OCI-LY7 (cell line): ENCODE measurements at regions not wholly inside any gene's neighbourhood (a gene's known extent, or its start where the extent isn't known, plus 50 kb on each side); places are given as distances from the start of the nearest gene placed in this dataset.

Experiments
- BruUV-seq: library from RNA; stranded (reverse); fragments of 400-500 nt; replicated peaks from 2 replicates; lab custom pipeline; 2021; lab: Mats Ljungman, UMichigan
- CTCF ChIA-PET: fragments of 300-600 bp; sonication (Branson Sonifier 250); formaldehyde crosslinking; loops from one replicate; lab custom pipeline; 2022; ENCODE audit warnings: antibody characterized with exemption; ENCODE audit not compliant: unreplicated experiment; lab: Charles Lee
- POLR2A ChIA-PET: fragments of 300-600 bp; sonication (Branson Sonifier 250); formaldehyde crosslinking; loops from one replicate; lab custom pipeline; 2022; ENCODE audit warnings: antibody characterized with exemption; lab: Charles Lee
- DNase-seq: peaks from one replicate; pipeline ENCODE4 v3.0.0-alpha.2; 2015; ENCODE audit warnings: low spot score
- H2AFZ ChIP-seq: fragments of 200-600 bp; sonication (generic), shearing (Covaris generic); 2 replicates; pipeline ENCODE4 v1.6.1; 2014; ENCODE audit warnings: mild to moderate bottlenecking, antibody characterized with exemption, low read length, moderate library complexity
- H3K27ac ChIP-seq: fragments of 200-600 bp; sonication (generic); 2 replicates; pipeline ENCODE4 v1.5.1; 2014; ENCODE audit warnings: mixed run types, low read depth, mild to moderate bottlenecking, moderate library complexity, low read length, inconsistent platforms; ENCODE audit not compliant: poor library complexity, severe bottlenecking
- H3K36me3 ChIP-seq: fragments of 200-600 bp; sonication (generic); 2 replicates; pipeline ENCODE4 v1.6.1; 2014; ENCODE audit warnings: mild to moderate bottlenecking, antibody characterized with exemption, low read length, moderate library complexity, mixed read lengths; ENCODE audit not compliant: insufficient read depth
- H3K4me1 ChIP-seq: fragments of 200-600 bp; sonication (generic); 2 replicates; pipeline ENCODE4 v1.5.1; 2014; ENCODE audit warnings: mild to moderate bottlenecking, low read length; ENCODE audit not compliant: insufficient read depth, poor library complexity, severe bottlenecking
- H3K4me2 ChIP-seq: fragments of 200-600 bp; sonication (generic); 2 replicates; pipeline ENCODE4 v1.6.1; 2014; ENCODE audit warnings: mild to moderate bottlenecking, low read length
- H3K4me3 ChIP-seq: fragments of 200-600 bp; sonication (generic); 2 replicates; pipeline ENCODE4 v1.5.1; 2014; ENCODE audit warnings: mild to moderate bottlenecking, low read depth, low read length; ENCODE audit not compliant: poor library complexity, severe bottlenecking
- H3K79me2 ChIP-seq: fragments of 200-600 bp; sonication (generic); 2 replicates; pipeline ENCODE4 v1.6.1; 2016; ENCODE audit warnings: low read depth, mild to moderate bottlenecking, low read length, moderate library complexity, mixed read lengths; ENCODE audit not compliant: insufficient read depth
- H3K9me2 ChIP-seq: fragments of 200-600 bp; sonication (generic); 2 replicates; pipeline ENCODE4 v1.6.1; 2016; ENCODE audit warnings: mild to moderate bottlenecking, low read length, mixed read lengths; ENCODE audit not compliant: insufficient read depth
- H3K9me3 ChIP-seq: fragments of 200-600 bp; sonication (generic); 2 replicates; pipeline ENCODE4 v1.6.1; 2014; ENCODE audit warnings: mild to moderate bottlenecking, mixed run types, low read length, mixed read lengths
- H4K20me1 ChIP-seq: fragments of 200-600 bp; sonication (generic); 2 replicates; pipeline ENCODE4 v1.6.1; 2014; ENCODE audit warnings: mild to moderate bottlenecking, antibody characterized with exemption, low read length, moderate library complexity, mixed read lengths; ENCODE audit not compliant: insufficient read depth
- EZH2phosphoT487 ChIP-seq: fragments of 200-600 bp; sonication (generic); IDR thresholded peaks from 2 replicates; pipeline ENCODE4 v1.6.1; 2018; ENCODE audit warnings: low read depth, borderline replicate concordance, mild to moderate bottlenecking, mixed run types, antibody characterized with exemption, low read length, moderate library complexity, mixed read lengths
- intact Hi-C: fragments of 100-400 bp; cut with micrococcal nuclease; formaldehyde crosslinking; loops from one replicate; pipeline ENCODE4 v1.10.0; 2022; ENCODE audit not compliant: unreplicated experiment
- TF ChIP-seq, protein P1 (sequence below): fragments of 200-600 bp; sonication (generic); conservative IDR thresholded peaks from 2 replicates; pipeline ENCODE4 v1.5.1; 2014; ENCODE audit warnings: mild to moderate bottlenecking, antibody characterized with exemption, low read length, moderate library complexity, mixed read lengths

DNA sequence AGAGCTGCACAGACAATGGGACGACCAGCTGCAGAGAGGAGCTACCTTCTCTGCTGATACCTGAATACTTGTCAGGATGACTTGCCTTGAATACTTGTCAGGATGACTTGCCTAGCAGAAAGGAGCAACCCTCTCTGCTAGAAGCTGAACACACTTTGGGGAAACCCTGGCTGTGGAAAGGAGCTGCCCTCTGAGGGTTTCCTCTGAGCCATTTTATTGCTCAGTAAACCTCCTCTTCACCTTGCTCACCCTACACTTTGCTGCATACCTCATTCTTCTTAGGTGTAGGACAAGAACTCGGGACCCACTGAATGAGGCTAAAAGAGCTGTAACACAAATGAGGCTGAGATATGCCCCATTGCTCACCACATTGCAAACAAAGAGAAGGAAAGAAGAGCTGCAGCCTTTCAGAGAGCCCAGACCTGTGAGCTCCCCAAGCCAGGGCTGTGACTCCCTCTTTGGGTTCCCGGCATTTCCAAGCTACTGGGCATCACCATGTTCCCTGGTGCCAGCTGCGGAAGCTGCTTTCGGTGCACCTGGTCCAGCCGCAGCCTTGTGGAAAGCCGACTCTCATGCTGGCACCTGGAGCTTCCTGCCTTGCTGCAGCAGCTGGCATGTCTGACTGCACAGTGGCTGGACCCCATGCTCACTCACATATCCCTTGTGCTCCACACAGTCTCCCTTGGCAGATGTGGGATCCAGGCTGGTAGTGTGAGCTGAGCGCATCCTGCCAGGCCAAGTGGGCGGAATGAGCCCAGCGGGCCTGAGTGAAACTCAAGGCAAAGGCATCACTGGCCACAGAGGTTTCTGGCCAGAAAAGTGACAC is 106.7 kb upstream of the AHI1 start:
- no peak for TF ChIP-seq EZH2phosphoT487
- TF ChIP-seq, protein P1, sequence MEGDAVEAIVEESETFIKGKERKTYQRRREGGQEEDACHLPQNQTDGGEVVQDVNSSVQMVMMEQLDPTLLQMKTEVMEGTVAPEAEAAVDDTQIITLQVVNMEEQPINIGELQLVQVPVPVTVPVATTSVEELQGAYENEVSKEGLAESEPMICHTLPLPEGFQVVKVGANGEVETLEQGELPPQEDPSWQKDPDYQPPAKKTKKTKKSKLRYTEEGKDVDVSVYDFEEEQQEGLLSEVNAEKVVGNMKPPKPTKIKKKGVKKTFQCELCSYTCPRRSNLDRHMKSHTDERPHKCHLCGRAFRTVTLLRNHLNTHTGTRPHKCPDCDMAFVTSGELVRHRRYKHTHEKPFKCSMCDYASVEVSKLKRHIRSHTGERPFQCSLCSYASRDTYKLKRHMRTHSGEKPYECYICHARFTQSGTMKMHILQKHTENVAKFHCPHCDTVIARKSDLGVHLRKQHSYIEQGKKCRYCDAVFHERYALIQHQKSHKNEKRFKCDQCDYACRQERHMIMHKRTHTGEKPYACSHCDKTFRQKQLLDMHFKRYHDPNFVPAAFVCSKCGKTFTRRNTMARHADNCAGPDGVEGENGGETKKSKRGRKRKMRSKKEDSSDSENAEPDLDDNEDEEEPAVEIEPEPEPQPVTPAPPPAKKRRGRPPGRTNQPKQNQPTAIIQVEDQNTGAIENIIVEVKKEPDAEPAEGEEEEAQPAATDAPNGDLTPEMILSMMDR: no peak
- Histone ChIP-seq H3K27ac (no peak overlapping the region), H2AFZ (no peak overlapping the region), H3K79me2 (no peaks in the 10 kb centered on the region), H4K20me1 (no peaks in the 10 kb centered on the region), H3K9me2 (no peaks in the 10 kb centered on the region), H3K36me3 (no peaks in the 10 kb centered on the region), H3K9me3 (no peaks in the 10 kb centered on the region), H3K4me3 (no peak overlapping the region), H3K4me1 (no peaks in the 10 kb centered on the region), H3K4me2 (no peak overlapping the region)
- intact Hi-C loops: no loop called here
- ChIA-PET CTCF (no interaction called here), POLR2A (no interaction called here)
- no TSS peak for BruUV-seq
- DNase-seq: no peak

DNA sequence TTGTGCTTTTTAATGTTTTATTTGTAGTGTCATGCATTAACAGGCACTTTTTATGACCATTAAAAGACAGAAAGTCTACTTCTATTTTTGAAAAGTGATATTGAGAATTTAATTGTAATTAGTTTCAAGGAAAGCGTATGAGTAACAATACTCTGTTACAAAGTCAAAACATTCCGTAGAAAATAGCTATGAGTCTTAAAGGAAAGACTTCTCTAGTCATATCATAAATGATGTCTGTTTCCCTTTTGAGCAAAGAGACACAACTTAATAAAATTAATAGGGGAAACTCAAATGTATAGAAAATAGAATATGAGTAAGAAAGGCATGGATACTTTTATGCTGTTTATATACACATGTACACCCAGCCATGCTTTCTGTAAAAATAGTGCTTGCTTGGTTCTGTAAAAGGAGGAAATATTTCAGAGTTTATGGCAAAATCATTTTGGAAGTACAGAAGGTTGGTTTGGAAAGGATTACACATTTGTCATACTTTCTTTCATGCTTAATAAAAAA is 107.8 kb upstream of the AHI1 start:
- intact Hi-C loops: no loop called here
- no peak overlapping the region for H2AFZ ChIP-seq
- TF ChIP-seq EZH2phosphoT487: no peak
- TF ChIP-seq, protein P1: no peak
- H3K79me2 ChIP-seq: no peaks in the 10 kb centered on the region
- H3K4me2 ChIP-seq: no peak overlapping the region
- no peak overlapping the region for H3K27ac ChIP-seq
- H3K9me3 ChIP-seq: no peaks in the 10 kb centered on the region
- no peaks in the 10 kb centered on the region for H3K4me1 ChIP-seq
- BruUV-seq: no TSS peak
- H4K20me1 ChIP-seq: no peaks in the 10 kb centered on the region
- no peak overlapping the region for H3K4me3 ChIP-seq
- H3K36me3 ChIP-seq: no peaks in the 10 kb centered on the region
- POLR2A ChIA-PET: no interaction called here
- H3K9me2 ChIP-seq: no peaks in the 10 kb centered on the region
- DNase-seq: no peak
- CTCF ChIA-PET: no interaction called here

DNA sequence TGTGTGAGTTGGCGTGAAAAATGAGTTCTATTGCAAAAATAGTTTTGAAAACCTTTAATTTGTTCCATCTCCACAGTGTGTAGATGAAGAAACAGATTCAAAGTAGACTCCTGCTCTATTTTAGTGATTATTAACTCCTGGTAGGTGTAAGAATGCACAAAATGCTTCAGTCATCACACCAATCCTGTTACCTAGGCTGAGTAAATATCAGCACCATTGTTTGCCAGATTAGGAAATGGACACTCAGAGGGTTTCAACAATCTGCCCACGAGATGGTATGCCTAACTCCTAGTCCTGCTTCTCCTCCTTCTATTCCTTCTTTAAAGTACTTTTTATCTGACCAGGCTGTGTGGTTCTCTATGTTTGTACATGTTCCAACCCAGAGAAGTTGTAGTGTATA is 108.9 kb upstream of the AHI1 start:
- no TSS peak for BruUV-seq
- CTCF ChIA-PET: no interaction called here
- H3K36me3 ChIP-seq: no peaks in the 10 kb centered on the region
- no peak for DNase-seq
- no peaks in the 10 kb centered on the region for H3K79me2 ChIP-seq
- H3K4me3 ChIP-seq: no peak overlapping the region
- no peak overlapping the region for H3K4me2 ChIP-seq
- H3K27ac ChIP-seq: no peak overlapping the region
- intact Hi-C loops: no loop called here
- no peak overlapping the region for H2AFZ ChIP-seq
- H4K20me1 ChIP-seq: no peaks in the 10 kb centered on the region
- POLR2A ChIA-PET: no interaction called here
- H3K9me2 ChIP-seq: no peaks in the 10 kb centered on the region
- TF ChIP-seq, protein P1: no peak
- TF ChIP-seq EZH2phosphoT487: no peak
- H3K4me1 ChIP-seq: no peaks in the 10 kb centered on the region
- H3K9me3 ChIP-seq: no peaks in the 10 kb centered on the region
